ENCODE measurements at regions not wholly inside any gene's neighbourhood (a gene's known extent, or its start where the extent isn't known, plus 50 kb on each side); places are given as distances from the start of the nearest gene placed in this dataset.

- no peak for DNase-seq (ENCODE audit: low spot score)
Measured at GRCh38 chr5:152337484-152337883, 67.6 kb downstream of the NMUR2 start.

GRCh38 chr5:152335461-152335860, 69.6 kb downstream of the NMUR2 start:
- no peak for DNase-seq (ENCODE audit: low spot score)

GRCh38 chr5:152332716-152333460, 72.2 kb downstream of the NMUR2 start:
- DNase-seq (ENCODE audit: low spot score): no peak

GRCh38 chr5:152331718-152332117, 73.4 kb downstream of the NMUR2 start:
- no peak for DNase-seq (ENCODE audit: low spot score)

- DNase-seq (ENCODE audit: low spot score): no peak
Measured at GRCh38 chr5:152331006-152331405, 74.1 kb downstream of the NMUR2 start.

GRCh38 chr5:152329761-152330283, 75.3 kb downstream of the NMUR2 start:
- DNase-seq (ENCODE audit: low spot score): no peak

- DNase-seq (ENCODE audit: low spot score): no peak
Measured at GRCh38 chr5:152329207-152329606, 75.9 kb downstream of the NMUR2 start.

- no peak for DNase-seq (ENCODE audit: low spot score)
Measured at GRCh38 chr5:152315942-152316341, 89.1 kb downstream of the NMUR2 start.

GRCh38 chr5:152314196-152314829, 90.8 kb downstream of the NMUR2 start:
- DNase-seq (ENCODE audit: low spot score): no peak

GRCh38 chr5:152309926-152310450, 95.1 kb downstream of the NMUR2 start:
- DNase-seq (ENCODE audit: low spot score): no peak

- DNase-seq (ENCODE audit: low spot score): no peak
Measured at GRCh38 chr5:152306386-152306785, 98.7 kb downstream of the NMUR2 start.

- DNase-seq (ENCODE audit: low spot score): no peak
Measured at GRCh38 chr5:152305525-152305924, 99.6 kb downstream of the NMUR2 start.

- DNase-seq (ENCODE audit: low spot score): no peak
Measured at GRCh38 chr5:152303841-152304240, 101.2 kb downstream of the NMUR2 start.

GRCh38 chr5:152297866-152298265, 107.2 kb downstream of the NMUR2 start:
- DNase-seq (ENCODE audit: low spot score): no peak

- no peak for DNase-seq (ENCODE audit: low spot score)
Measured at GRCh38 chr5:152293189-152293588, 111.9 kb downstream of the NMUR2 start.

- no peak for DNase-seq (ENCODE audit: low spot score)
Measured at GRCh38 chr5:152290181-152290580, 114.9 kb downstream of the NMUR2 start.

- DNase-seq (ENCODE audit: low spot score): no peak
Measured at GRCh38 chr5:152288917-152289595, 116.0 kb downstream of the NMUR2 start.

- no peak for DNase-seq (ENCODE audit: low spot score)
Measured at GRCh38 chr5:152288499-152288898, 116.6 kb downstream of the NMUR2 start.

GRCh38 chr5:152285764-152286163, 119.3 kb downstream of the NMUR2 start:
- no peak for DNase-seq (ENCODE audit: low spot score)

- DNase-seq (ENCODE audit: low spot score): no peak
Measured at GRCh38 chr5:152282331-152282730, 122.7 kb downstream of the NMUR2 start.

- DNase-seq (ENCODE audit: low spot score): no peak
Measured at GRCh38 chr5:152277936-152278335, 127.1 kb downstream of the NMUR2 start.

- no peak for DNase-seq (ENCODE audit: low spot score)
Measured at GRCh38 chr5:152274224-152274623, 130.9 kb downstream of the NMUR2 start.

GRCh38 chr5:152271420-152271819, 133.7 kb downstream of the NMUR2 start:
- no peak for DNase-seq (ENCODE audit: low spot score)

All from AG08395 (cell line).